HuH-7.5 (cell line): ENCODE measurements at regions not wholly inside any gene's neighbourhood (a gene's known extent, or its start where the extent isn't known, plus 50 kb on each side); places are given as distances from the start of the nearest gene placed in this dataset.

Experiments used
- DNase-seq: peaks from one replicate; pipeline ENCODE4 v3.0.0; 2011; ENCODE audit warnings: low spot score

DNA sequence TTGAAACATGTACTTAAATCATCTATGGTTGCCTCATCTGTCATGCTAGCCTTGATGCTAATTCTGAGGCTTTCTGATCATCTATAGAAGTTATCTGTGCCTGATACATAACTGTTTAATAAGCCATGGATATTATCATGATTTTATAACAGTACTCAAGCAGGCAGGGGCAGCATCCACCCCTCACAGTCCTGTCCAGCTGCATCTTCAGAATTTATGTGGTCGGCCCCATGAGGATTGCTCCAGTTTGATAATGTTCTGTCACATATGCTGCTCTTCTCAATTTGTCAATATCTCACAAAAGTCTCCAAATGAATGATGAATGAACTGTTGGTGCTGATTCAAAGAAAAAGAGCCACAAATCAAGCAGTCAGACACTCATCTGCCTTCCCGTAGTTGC is 335.1 kb upstream of the POM121L12 start:
- DNase-seq = no peak

GRCh38 chr7:52695973-52696595 is 339.3 kb upstream of the POM121L12 start:
- no peak for DNase-seq

- DNase-seq = no peak
Observed at GRCh38 chr7:52691257-52691656, 344.2 kb upstream of the POM121L12 start.

DNA sequence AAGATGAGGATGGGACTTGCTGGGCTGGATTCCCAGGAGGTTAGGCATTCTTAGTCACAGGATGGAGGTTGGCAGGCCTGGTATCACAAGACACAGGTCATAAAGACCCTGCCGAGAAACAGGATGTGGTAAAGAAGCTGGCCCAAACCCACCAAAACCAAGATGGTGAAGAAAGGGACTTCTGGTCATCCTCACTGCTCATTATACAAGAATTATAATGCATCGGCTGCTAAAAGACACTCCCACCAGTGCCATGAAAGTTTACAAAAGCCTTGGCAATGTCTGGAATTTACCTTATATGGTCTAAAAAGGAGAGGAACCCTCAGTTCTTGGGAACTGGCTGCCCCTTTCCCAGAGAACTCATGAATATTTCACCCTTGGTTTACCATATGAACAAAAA is 345.5 kb upstream of the POM121L12 start:
- DNase-seq = no peak

- no peak for DNase-seq
Observed at GRCh38 chr7:52685333-52685732, 350.1 kb upstream of the POM121L12 start.

DNA sequence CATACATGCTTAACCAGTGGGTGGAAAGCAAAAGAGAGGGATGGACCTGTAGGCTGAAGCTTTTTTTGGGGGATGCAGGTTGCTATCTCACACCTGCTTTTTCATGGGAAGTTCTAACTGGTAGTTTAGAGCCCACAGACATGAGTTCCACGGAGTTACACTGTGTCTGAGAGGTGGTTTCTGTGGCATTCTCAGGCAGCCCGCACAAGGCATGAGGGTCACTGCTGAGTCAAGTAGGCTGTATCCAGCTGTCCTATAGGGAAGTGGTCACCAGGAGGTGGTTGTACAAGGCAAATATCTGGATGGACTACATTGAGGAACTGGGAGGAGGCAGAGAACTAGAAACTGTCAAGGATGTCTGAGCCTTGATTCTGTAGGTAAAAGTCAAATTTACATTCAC is 351.0 kb upstream of the POM121L12 start:
- no peak for DNase-seq

DNA sequence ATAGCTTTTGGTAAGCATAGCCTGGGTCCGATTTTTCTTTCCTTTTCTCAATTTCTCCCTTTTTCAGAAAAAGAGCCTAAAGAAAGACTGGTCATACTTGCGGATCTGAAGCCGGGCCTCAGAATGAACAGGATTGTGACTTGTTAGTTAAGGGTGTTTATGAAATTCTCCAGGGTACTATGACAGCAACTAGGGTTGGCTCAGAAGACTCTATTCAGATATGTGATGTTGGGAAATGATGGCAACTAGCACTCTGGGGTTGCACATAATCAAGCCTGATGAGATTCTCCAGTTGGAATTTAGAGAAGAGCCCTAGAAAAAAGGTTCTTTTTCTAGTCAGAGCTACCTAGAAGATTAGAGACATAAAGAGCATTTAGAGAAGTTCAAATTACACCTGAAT is 352.4 kb upstream of the POM121L12 start:
- DNase-seq = no peak

DNA sequence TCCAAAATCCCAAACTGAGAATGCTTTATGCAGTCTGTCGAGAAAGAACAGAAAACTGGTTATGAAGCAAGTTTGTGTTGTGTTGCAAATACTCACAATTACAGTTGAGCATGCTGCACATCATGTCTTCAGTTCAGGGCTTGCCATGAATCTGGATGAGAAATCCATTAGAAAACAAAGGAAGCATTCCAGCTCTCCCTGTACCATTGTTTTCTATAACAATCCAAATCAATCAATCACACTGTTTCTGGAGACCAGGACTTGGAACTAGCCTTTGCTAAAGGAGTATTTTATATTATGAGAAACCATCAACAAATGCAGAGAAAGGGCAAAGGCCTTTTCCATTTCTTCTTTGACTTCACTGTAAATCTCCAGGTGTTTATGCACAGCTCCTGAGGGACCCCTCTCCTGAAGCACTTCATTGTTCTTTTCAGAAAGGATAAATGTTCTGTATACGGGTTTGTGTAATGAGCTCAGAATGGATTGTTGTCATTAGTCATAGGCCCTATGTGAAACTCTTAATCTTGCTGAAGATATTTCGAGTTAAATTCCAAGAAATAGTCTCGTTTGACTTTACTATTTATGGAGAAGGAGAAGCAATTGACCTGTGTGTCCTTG is 364.7 kb upstream of the POM121L12 start:
- DNase-seq = no peak

GRCh38 chr7:52669031-52669430 is 366.4 kb upstream of the POM121L12 start:
- no peak for DNase-seq

DNA sequence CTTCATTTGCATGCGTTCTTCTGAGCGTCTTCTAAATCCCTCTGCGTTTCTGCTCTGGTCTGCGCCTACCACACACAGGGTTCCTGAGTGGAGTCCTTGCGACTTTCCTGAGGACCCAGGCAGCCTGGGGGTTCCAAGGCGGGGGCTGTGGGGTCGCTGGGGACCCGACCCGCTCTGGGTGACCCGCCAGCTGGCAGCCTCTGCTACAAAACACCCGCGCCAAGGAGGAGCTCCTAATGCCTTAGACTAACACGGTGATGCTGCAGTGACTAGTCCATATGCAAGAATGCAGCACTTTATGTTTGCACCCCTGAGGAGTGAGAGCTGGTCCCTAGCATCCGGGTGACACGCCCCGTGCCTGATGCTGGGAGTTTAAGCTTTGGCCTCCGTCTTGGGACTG is 367.0 kb upstream of the POM121L12 start:
- DNase-seq = no peak

DNA sequence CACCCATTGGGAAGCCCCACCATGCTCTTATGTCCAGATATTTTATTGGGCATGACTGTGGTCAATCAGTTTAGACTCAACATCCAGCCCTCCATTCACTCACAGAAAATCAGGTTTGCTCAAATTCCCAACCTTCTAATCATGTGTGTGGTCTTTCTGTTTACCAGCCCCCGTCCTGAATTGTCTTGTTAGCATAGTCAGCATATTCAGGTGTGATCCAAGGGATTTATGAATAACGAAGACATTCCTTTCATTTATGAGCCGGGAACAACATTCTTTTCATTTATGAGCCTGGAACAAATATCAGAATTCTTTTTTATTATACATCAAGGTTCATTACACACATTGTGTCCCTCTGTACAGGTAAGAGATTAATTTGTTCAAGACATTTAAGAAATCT is 376.3 kb upstream of the POM121L12 start:
- DNase-seq = no peak

GRCh38 chr7:52656098-52656497 is 379.3 kb upstream of the POM121L12 start:
- DNase-seq = no peak

GRCh38 chr7:52652621-52653020 is 382.8 kb upstream of the POM121L12 start:
- no peak for DNase-seq

DNA sequence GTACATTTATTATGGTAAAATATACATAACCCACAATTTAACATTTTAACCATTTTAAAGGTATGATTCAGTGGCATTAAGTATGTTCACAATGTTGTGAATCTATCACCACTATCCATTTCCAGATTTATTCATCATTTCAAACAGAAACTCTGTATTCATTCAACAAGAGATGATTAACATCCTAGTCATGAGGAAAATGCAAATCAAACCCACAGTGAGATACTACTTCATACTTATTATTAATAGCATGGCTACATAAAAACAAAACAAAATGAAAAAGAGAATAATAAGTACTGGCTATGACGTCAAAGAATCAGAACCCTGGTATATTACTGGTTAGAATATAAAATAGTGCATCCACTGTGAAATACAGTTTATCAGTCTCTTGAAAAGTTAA is 386.6 kb upstream of the POM121L12 start:
- DNase-seq = no peak

DNA sequence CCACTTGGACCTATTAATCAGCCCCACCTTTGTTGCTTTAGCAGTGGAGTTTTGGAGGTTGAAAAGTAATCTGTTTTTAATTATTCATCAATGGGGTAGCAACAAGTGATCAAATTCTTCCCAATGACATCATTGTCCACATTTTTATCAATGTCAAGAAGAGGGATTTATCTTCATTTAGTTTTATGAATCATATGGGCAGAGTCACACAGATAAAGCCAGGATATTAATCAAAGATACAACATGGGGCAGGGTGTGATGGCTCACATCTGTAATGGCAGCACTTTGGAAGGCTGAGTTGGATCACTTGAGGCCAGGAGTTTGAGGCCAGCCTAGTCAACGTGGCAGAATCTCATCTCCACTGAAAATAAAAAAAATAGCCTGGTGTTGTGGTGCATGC is 388.4 kb upstream of the POM121L12 start:
- no peak for DNase-seq

DNA sequence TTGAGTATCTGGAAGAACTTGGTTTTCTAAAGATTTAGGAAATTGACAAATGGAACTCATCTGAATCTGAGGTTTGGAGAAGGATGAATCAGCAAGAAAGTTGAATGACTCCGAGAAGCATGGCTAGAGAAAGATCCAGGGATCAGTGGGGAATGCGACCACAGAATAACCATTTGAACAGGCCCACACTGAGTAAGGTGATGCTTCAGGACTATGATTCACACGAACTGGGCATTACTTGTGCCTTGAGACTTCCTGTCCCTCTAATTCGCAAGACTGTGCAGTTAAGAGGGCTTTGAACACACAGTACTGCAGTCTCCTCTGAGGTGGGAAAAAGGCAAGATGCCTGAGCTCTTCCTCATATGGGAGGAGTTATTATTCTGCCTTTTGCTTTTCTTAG is 395.5 kb upstream of the POM121L12 start:
- DNase-seq = no peak

DNA sequence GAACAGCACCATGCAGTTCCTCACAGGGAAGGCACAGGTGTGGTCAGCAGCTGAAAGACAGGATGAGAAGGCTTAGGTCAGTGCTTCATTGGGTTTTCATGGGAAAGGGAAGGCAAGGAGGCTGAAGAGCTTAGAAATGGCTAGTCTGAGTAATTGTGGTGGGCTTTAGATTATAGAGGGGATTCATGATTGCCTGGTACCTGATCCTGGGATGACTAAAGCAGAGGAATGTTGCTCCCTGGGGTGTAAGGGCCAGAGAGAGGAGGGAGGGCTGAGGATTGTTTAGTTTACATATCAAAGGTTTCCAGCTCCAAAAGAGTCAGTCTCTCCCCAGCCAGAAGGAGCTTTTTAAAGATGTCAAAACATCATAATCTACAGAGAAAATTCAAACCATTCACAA is 396.3 kb upstream of the POM121L12 start:
- no peak for DNase-seq

DNA sequence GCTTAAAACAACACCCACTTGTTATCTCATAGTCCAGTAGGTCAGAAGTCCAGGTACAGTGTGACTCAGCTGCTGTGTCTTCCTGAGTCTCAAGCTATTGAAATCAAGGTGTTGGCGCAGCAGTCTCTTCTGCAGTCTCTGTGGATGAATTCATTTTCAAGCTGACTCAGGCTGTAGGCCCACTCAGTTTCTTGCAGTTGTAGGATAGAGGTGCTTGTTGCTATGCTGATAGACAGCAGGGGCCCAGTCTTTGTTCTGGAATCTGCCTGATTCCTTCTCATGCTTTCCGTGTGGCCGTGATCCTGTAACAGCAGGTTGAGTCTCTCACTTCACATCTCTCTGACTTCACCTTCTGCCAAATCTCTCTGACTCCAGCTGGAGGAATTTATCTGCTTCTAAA is 400.4 kb upstream of the POM121L12 start:
- DNase-seq = no peak

DNA sequence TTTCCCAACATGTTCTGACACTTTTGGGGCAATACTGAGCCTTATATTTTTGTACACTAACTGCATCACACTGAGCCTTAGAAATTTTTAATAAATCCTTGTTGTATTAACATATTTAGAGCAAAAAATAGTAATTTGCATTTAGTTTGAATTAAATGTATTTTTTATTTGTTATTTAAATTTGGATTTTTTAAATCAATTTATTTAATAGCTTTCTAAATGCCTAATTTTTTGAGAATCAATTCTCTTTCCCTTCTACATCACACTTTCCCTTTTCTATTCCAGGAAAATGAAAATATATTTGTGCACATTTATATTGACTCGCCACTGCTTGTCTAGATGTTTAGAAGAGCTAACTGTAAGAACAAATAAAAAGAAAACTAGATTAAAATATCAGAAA is 414.6 kb upstream of the POM121L12 start:
- no peak for DNase-seq

DNA sequence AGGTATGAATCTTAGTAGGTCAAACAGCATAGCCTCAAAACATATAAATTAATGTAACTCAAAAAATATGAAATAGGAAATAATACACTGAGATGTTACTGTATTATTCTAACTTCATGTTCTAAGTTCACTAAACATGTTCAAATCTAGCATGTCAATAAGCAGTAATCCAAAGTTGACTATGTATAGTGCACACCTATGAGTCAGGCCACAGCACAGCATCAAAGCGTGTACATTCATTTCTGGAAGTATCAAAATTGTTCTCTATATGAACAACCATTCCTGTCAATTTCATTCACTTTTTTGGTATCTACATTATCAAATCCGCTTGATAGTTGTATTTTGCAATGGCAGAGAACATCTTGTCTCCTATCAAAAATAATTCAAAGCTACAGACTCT is 418.9 kb upstream of the POM121L12 start:
- no peak for DNase-seq

GRCh38 chr7:52615021-52615695 is 420.3 kb upstream of the POM121L12 start:
- DNase-seq = no peak

- DNase-seq = no peak
Observed at GRCh38 chr7:52609511-52609910, 425.9 kb upstream of the POM121L12 start.

DNA sequence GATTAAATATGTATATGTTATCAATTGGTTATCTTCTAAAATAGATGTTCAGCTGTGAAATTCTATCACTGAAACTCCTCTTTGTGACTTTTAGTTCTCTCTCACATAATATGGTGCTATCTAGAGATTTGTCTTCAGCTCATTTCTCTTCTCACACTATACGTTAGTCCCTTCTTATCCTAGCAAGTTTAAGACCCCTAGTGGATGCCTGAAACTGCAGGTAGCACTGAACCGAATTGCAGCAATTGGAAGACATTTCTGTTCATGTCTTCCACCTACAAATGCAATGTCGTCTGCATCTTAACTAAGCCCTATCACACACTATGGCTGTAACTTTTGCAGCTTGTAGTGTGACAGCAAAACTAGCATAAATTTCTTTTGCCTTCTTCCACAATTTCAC is 442.7 kb upstream of the POM121L12 start:
- no peak for DNase-seq

GRCh38 chr7:52586704-52587103 is 448.7 kb upstream of the POM121L12 start:
- no peak for DNase-seq
